ENCODE measurements at regions not wholly inside any gene's neighbourhood (a gene's known extent, or its start where the extent isn't known, plus 50 kb on each side); places are given as distances from the start of the nearest gene placed in this dataset.

DNA sequence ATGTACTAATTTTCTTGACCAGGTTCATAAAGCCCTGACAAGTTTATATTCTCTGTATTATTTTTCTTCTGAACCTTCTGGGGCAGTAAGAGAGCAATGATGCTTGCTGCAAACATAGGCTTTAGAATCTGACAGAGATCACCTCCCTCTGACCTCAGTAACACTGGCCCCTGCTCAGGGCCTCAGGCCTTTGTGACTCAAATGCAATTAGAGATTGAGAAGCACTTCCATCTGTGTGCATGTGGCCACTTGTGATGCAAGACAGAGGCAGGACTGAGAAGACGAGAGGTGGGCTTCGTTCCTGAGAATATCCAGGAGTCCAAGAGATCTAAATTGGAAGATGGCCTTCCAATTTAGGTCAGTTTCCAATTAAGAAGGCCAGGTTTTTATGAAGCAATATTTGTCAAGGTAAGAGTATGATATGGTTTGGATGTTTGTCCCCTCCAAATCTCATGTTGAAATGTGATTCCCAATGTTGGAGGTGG, 82.8 kb upstream of the VEGFC start:
- no peak for DNase-seq (ENCODE audit: extremely low spot score)
- TF ChIP-seq HDGF (IDR thresholded peaks at IDR 0.05; ENCODE audit: borderline replicate concordance): no peak
- no peak for TF ChIP-seq ARNT (IDR thresholded peaks at IDR 0.05)
- TF ChIP-seq NFRKB (IDR thresholded peaks at IDR 0.05): no peak
- no peak for TF ChIP-seq CTBP1 (IDR thresholded peaks at IDR 0.05; ENCODE audit: borderline replicate concordance)
- TF ChIP-seq FOXA1 (IDR thresholded peaks at IDR 0.05): no peak
- TF ChIP-seq BHLHE40 (IDR thresholded peaks at IDR 0.05; ENCODE audit: borderline replicate concordance): no peak
- no peak for TF ChIP-seq ZNF384 (IDR thresholded peaks at IDR 0.05)
- ChIA-PET CTCF (no interaction called here), POLR2A (no interaction called here)

DNA sequence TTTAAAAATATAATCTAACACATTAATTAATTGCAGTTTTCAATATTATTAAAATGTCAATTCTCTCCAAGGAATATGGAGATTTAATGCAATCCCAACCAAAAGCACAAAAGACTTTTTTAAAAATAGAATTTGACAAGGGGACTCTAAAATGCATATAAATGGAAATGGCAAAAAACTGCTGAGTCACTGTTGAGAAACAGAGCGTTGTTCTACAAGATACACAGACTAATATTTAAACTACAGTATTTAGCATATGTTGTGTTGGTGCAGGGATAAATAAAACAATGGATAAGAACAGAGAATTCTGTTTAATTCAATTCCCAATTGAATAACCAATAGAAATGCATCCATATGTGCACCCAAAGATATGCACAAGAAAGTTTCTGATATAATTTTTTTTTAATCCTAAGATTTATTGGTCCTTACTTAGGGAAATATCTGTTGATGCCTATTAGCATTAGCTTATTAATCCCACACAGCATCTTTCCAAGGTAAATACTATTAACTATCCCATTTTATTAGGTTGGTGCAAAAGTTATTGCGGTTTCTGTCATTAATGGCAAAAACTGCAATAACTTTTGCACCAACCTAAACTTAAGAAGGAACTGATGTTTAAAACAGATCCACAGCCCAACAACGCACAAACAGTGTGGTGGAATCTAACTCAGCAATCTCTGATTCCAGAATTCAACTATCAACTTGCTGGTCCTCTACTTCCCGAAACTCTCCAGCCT, 86.8 kb upstream of the VEGFC start:
- peak; percentile 18; the same call in 1 of the 2 replicates for TF ChIP-seq ELF4 (IDR thresholded peaks at IDR 0.05)
- TF ChIP-seq ARNT (IDR thresholded peaks at IDR 0.05): no peak
- POLR2A ChIA-PET: no interaction called here
- no peak for DNase-seq (ENCODE audit: extremely low spot score)
- CTCF ChIA-PET: no interaction called here

DNA sequence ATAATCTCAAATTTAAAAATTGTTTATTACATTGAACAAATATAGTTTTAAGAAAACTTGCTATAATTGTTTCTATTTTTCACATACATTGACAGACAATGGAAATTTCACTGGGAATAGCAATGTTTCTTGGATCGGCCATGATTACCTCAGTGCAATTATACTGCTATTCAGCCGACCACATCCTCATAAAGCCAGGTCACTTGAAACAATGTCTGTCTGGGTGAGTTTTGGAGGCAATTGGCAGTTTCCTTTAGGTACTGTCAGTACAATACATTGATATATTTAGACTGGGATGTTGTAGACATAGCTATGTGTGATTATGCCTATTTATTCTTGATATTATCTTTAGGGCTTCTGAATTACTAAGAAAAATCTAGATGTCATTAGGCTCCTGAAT, 89.5 kb upstream of the VEGFC start:
- no peak for TF ChIP-seq NFRKB (IDR thresholded peaks at IDR 0.05)
- TF ChIP-seq HDGF (IDR thresholded peaks at IDR 0.05; ENCODE audit: borderline replicate concordance): no peak
- TF ChIP-seq FOXK2 (IDR thresholded peaks at IDR 0.05): no peak
- ChIA-PET POLR2A (no interaction called here), CTCF (interaction anchor here (0.9 to 1.1 kb wide), 2 partner anchors 12 to 165 kb away, joined by 4 read pairs; no protein-coding TSS in a partner anchor)
- DNase-seq (ENCODE audit: extremely low spot score): no peak

DNA sequence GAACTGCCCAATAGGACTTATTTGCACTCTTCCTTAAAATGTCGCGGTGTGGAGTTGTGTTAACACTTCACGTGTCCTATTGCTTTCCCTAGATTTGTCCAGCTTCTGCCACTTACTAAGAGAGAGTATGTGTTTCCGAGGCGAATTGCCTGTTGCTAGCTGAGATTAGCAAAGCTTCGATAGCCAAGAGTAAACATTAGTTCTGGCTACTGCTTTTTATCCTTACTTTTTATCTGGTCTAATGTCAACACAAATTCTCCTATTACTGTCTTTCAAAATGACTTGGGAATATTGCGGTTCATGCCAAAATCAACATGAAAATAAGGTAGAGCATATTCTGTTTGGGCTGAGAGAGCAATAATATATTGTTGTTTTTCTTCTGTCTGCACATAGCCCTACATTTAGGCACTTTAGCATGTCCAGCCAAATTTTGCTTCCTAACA, 90.4 kb upstream of the VEGFC start:
- no peak for TF ChIP-seq BHLHE40 (IDR thresholded peaks at IDR 0.05; ENCODE audit: borderline replicate concordance)
- no peak for TF ChIP-seq NFRKB (IDR thresholded peaks at IDR 0.05)
- no peak for TF ChIP-seq L3MBTL2 (conservative IDR thresholded peaks at IDR 0.05)
- CTCF ChIA-PET: interaction anchor here (0.5 to 0.9 kb wide), 2 partner anchors 164 to 563 kb away, joined by 3 read pairs; no protein-coding TSS in a partner anchor
- DNase-seq (ENCODE audit: extremely low spot score): no peak
- POLR2A ChIA-PET: interaction anchor here (0.6 kb wide), 2 partner anchors 91 to 802 kb away, joined by 3 read pairs; no protein-coding TSS in a partner anchor

DNA sequence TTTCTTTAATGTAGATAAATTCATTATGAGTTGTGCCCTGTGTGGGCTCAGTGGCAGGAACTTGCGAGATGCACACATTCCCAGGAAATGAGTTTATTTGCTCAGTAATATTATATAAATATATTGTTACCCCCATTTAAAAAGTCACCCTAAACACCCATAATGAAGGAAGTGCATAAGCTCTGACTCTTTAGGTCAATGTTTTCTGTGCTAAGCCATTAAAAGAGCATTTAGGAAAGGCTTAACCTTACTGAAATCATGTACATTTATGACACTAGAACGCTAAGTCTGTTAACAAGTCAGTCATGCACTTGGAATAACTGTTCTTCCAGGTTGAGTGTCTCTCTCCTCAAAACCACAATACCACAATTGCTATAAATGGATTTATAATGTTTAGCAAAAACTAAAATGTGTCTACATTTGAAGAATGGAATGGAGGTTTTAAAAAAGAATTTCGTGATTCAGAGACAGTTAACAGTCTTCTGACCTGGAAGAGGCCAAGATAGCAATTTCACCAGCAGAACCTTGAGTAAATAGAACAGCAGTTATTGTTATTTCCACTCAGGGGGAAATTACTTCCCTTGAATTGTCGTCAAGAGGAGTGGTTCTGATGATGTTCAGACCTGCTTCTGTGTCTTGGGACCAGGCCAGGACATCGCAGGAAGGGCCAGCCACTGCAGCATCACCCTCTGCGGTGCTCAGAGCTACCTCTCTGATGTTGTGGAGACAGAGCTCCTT, 91.1 kb upstream of the VEGFC start:
- DNase-seq (ENCODE audit: extremely low spot score): no peak
- CTCF ChIA-PET: interaction anchor here (0.9 to 1.2 kb wide), 2 partner anchors 163 kb away, joined by 3 to 5 read pairs; no protein-coding TSS in a partner anchor
- POLR2A ChIA-PET: interaction anchor here (0.6 kb wide), 2 partner anchors 92 to 802 kb away, joined by 3 read pairs; no protein-coding TSS in a partner anchor
- TF ChIP-seq SP1 (IDR thresholded peaks at IDR 0.05): no peak
- TF ChIP-seq L3MBTL2 (conservative IDR thresholded peaks at IDR 0.05): no peak
- TF ChIP-seq, protein P1, sequence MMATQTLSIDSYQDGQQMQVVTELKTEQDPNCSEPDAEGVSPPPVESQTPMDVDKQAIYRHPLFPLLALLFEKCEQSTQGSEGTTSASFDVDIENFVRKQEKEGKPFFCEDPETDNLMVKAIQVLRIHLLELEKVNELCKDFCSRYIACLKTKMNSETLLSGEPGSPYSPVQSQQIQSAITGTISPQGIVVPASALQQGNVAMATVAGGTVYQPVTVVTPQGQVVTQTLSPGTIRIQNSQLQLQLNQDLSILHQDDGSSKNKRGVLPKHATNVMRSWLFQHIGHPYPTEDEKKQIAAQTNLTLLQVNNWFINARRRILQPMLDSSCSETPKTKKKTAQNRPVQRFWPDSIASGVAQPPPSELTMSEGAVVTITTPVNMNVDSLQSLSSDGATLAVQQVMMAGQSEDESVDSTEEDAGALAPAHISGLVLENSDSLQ (IDR thresholded peaks at IDR 0.05): peak; percentile 52
- no peak for TF ChIP-seq HDGF (IDR thresholded peaks at IDR 0.05; ENCODE audit: borderline replicate concordance)

DNA sequence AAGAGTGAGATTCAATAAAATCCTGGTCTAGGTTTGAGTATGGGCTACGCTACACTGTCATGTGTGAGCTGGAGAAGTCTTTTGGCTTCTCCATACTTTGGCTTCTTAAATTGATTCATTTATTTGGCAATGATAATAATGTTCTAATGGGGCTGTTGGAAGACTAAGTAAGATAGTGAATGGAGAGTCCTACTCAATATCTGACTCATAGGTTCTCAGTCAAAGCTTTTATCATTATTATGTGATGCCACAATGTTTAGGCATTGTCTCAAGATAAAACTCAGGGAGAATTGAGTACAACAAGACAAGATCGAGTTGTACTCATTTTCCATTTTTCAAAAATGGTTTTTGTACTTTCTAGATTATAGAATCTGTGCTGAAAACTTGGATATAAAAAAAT, 92.5 kb upstream of the VEGFC start:
- TF ChIP-seq ZNF384 (IDR thresholded peaks at IDR 0.05) (no peak), L3MBTL2 (conservative IDR thresholded peaks at IDR 0.05) (no peak), ELF4 (IDR thresholded peaks at IDR 0.05) (no peak)
- CTCF ChIA-PET: interaction anchor here (1.2 kb wide), 1 partner anchor 162 kb away, joined by 5 read pairs; no protein-coding TSS in a partner anchor
- DNase-seq (ENCODE audit: extremely low spot score): no peak
- POLR2A ChIA-PET: no interaction called here

DNA sequence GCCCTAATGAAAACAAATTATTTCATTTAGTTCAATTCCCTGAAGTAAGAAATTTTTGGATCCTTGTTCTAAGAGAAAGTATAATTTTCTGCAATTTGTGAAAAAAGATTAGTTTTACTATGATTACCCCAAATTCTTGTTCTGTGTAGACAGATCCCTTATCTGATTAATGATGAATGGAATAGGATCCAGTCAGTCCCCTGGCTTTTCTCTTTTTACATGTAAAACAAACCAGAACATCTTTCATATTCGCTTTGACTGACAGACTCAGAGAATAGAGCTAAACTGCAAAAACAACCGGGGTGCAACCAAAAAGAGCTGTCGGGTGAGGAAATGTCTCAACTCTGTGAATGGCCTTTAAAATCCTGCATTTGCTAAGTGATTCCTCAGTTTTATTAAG, 93.4 kb upstream of the VEGFC start:
- no peak for DNase-seq (ENCODE audit: extremely low spot score)
- POLR2A ChIA-PET: no interaction called here
- CTCF ChIA-PET: no interaction called here
- TF ChIP-seq HDGF (IDR thresholded peaks at IDR 0.05; ENCODE audit: borderline replicate concordance): no peak
- no peak for TF ChIP-seq L3MBTL2 (conservative IDR thresholded peaks at IDR 0.05)
- no peak for TF ChIP-seq FOXM1 (IDR thresholded peaks at IDR 0.05; ENCODE audit: borderline replicate concordance)
- no peak for TF ChIP-seq ARNT (IDR thresholded peaks at IDR 0.05)
- no peak for TF ChIP-seq FOXA1 (IDR thresholded peaks at IDR 0.05)
- TF ChIP-seq, protein P1 (IDR thresholded peaks at IDR 0.05): no peak
- no peak for TF ChIP-seq BHLHE40 (IDR thresholded peaks at IDR 0.05; ENCODE audit: borderline replicate concordance)
- no peak for TF ChIP-seq CTBP1 (IDR thresholded peaks at IDR 0.05; ENCODE audit: borderline replicate concordance)
- TF ChIP-seq LEF1 (IDR thresholded peaks at IDR 0.05; ENCODE audit: borderline replicate concordance): no peak
- no peak for TF ChIP-seq ELF4 (IDR thresholded peaks at IDR 0.05)
- TF ChIP-seq SP1 (IDR thresholded peaks at IDR 0.05): no peak
- no peak for TF ChIP-seq ZNF384 (IDR thresholded peaks at IDR 0.05)
- no peak for TF ChIP-seq SUZ12 (IDR thresholded peaks at IDR 0.05)
- no peak for TF ChIP-seq TARDBP (IDR thresholded peaks at IDR 0.05)
- TF ChIP-seq FOXK2 (IDR thresholded peaks at IDR 0.05): no peak

Measured in HEK293T (cell line).